IMR-90 (cell line): ENCODE measurements at regions not wholly inside any gene's neighbourhood (a gene's known extent, or its start where the extent isn't known, plus 50 kb on each side); places are given as distances from the start of the nearest gene placed in this dataset.

ENCODE experiments used
- ATAC-seq: fragments of 200-7000 bp; cut with Tn5 transposase; 2 replicates; pipeline ENCODE4 v1.9.1; 2020; ENCODE audit warnings: low read depth, mild to moderate bottlenecking, moderate library complexity
- BruUV-seq: library from RNA; stranded (reverse); fragments of 400-500 nt; replicated peaks from 2 replicates; lab custom pipeline; 2021; lab: Mats Ljungman, UMichigan
- CTCF ChIA-PET: fragments of 300-600 bp; formaldehyde crosslinking; extraction: SDS; loops from one replicate; lab custom pipeline; 2021; ENCODE audit warnings: antibody characterized with exemption; lab: Yijun Ruan, JAX
- POLR2A ChIA-PET: fragments of 300-600 bp; sonication (Branson Sonifier 250); formaldehyde crosslinking; loops from one replicate; lab custom pipeline; 2022; ENCODE audit warnings: antibody characterized with exemption; ENCODE audit not compliant: unreplicated experiment; lab: Charles Lee
- DNase-seq: peaks from one replicate; pipeline ENCODE4 v3.0.0; 2013
- H2AFZ ChIP-seq: replicated peaks from 2 replicates; pipeline ENCODE3; 2013; ENCODE audit warnings: low read length, mild to moderate bottlenecking; ENCODE audit not compliant: poor library complexity
- H2AK5ac ChIP-seq: 2 replicates; pipeline ENCODE4 v1.6.1; 2013; ENCODE audit warnings: low read depth, low read length, inconsistent platforms
- H2AK9ac ChIP-seq: replicated peaks from 2 replicates; pipeline ENCODE3; 2013; ENCODE audit warnings: mild to moderate bottlenecking, low read depth, low read length, moderate library complexity; ENCODE audit not compliant: poor library complexity
- H2BK120ac ChIP-seq: 2 replicates; pipeline ENCODE4 v1.6.1; 2013; ENCODE audit warnings: low read depth, low read length, inconsistent platforms
- H2BK15ac ChIP-seq: 3 replicates; pipeline ENCODE4 v1.6.1; 2013; ENCODE audit warnings: low read depth, low read length, inconsistent platforms
- H2BK20ac ChIP-seq: 2 replicates; pipeline ENCODE4 v1.6.1; 2013; ENCODE audit warnings: low read depth, mild to moderate bottlenecking, inconsistent platforms, low read length, moderate library complexity
- H2BK5ac ChIP-seq: 2 replicates; pipeline ENCODE4 v1.6.1; 2013; ENCODE audit warnings: mild to moderate bottlenecking, low read depth, low read length, inconsistent platforms; ENCODE audit not compliant: poor library complexity, severe bottlenecking
- H3K14ac ChIP-seq: replicated peaks from 2 replicates; pipeline ENCODE4 v1.6.1; 2013; ENCODE audit warnings: low read depth, low read length, inconsistent platforms
- H3K18ac ChIP-seq: 2 replicates; pipeline ENCODE4 v1.6.1; 2013; ENCODE audit warnings: low read depth, low read length, control low read depth
- H3K23ac ChIP-seq: 2 replicates; pipeline ENCODE4 v1.6.1; 2013; ENCODE audit warnings: low read depth, low read length, inconsistent platforms
- H3K27ac ChIP-seq: 2 replicates; pipeline ENCODE4 v1.5.1; 2013; ENCODE audit warnings: mild to moderate bottlenecking, control low read depth, low read length; ENCODE audit not compliant: insufficient read depth
- H3K27me3 ChIP-seq: 2 replicates; pipeline ENCODE4 v1.6.1; 2013; ENCODE audit warnings: low read length; ENCODE audit not compliant: control insufficient read depth, insufficient read depth
- H3K36me3 ChIP-seq: 2 replicates; pipeline ENCODE4 v1.6.1; 2013; ENCODE audit warnings: low read length, mixed read lengths; ENCODE audit not compliant: control insufficient read depth, insufficient read depth
- H3K4ac ChIP-seq: 2 replicates; pipeline ENCODE4 v1.6.1; 2013; ENCODE audit warnings: low read depth, low read length, inconsistent platforms
- H3K4me1 ChIP-seq: 2 replicates; pipeline ENCODE4 v1.6.1; 2013; ENCODE audit warnings: low read length, mixed read lengths; ENCODE audit not compliant: control insufficient read depth, insufficient read depth
- H3K4me2 ChIP-seq: 2 replicates; pipeline ENCODE4 v1.6.1; 2013; ENCODE audit warnings: low read depth, mild to moderate bottlenecking, control low read depth, low read length, moderate library complexity
- H3K4me3 ChIP-seq: 2 replicates; pipeline ENCODE4 v1.5.1; 2013; ENCODE audit warnings: low read depth, mild to moderate bottlenecking, control low read depth, low read length, moderate library complexity; ENCODE audit not compliant: insufficient read depth
- H3K56ac ChIP-seq: 2 replicates; pipeline ENCODE4 v1.6.1; 2013; ENCODE audit warnings: low read length, inconsistent platforms; ENCODE audit not compliant: insufficient read depth; ENCODE audit errors: extremely low read depth
- H3K79me1 ChIP-seq, 2 experiments: 2 replicates each; pipeline ENCODE4 v1.6.1; 2013; ENCODE audit warnings: low read length in 2 of 2, inconsistent platforms in 1 of 2, low read depth in 1 of 2
- H3K9ac ChIP-seq: 2 replicates; pipeline ENCODE4 v1.6.1; 2013; ENCODE audit warnings: low read depth, low read length, control low read depth
- H3K9me1 ChIP-seq: 2 replicates; pipeline ENCODE4 v1.6.1; 2013; ENCODE audit warnings: low read length, inconsistent platforms; ENCODE audit not compliant: insufficient read depth
- H3K9me3 ChIP-seq: 2 replicates; pipeline ENCODE4 v1.6.1; 2013; ENCODE audit warnings: low read length; ENCODE audit not compliant: control insufficient read depth, insufficient read depth
- H4K20me1 ChIP-seq: 2 replicates; pipeline ENCODE4 v1.6.1; 2013; ENCODE audit warnings: low read length, inconsistent platforms; ENCODE audit not compliant: insufficient read depth
- H4K5ac ChIP-seq: 2 replicates; pipeline ENCODE4 v1.6.1; 2013; ENCODE audit warnings: mild to moderate bottlenecking, low read depth, low read length, control low read depth
- H4K8ac ChIP-seq, 2 experiments: 2 replicates each; pipeline ENCODE4 v1.6.1; 2013; ENCODE audit warnings: low read depth in 2 of 2, low read length in 2 of 2, control low read depth in 1 of 2, inconsistent platforms in 1 of 2
- H4K91ac ChIP-seq: 2 replicates; pipeline ENCODE4 v1.6.1; 2013; ENCODE audit warnings: low read depth, low read length, inconsistent platforms; ENCODE audit not compliant: insufficient read depth
- CEBPB ChIP-seq: IDR thresholded peaks from 2 replicates; pipeline ENCODE4 v1.6.1; 2012; ENCODE audit warnings: low read depth, low read length, improper control_type of control experiment
- FOS ChIP-seq: fragments of 150-350 bp; IDR thresholded peaks from 2 replicates; pipeline ENCODE4 v1.6.1; 2016; ENCODE audit warnings: low read depth, low read length
- MAFK ChIP-seq: IDR thresholded peaks from 2 replicates; pipeline ENCODE4 v1.6.1; 2012; ENCODE audit warnings: low read depth, low read length, improper control_type of control experiment
- MXI1 ChIP-seq: IDR thresholded peaks from 2 replicates; pipeline ENCODE4 v1.6.1; 2012; ENCODE audit warnings: low read depth, mild to moderate bottlenecking, low read length, moderate library complexity, borderline replicate concordance
- RAD21 ChIP-seq: IDR thresholded peaks from 2 replicates; pipeline ENCODE4 v1.6.1; 2012; ENCODE audit warnings: low read length, improper control_type of control experiment
- RCOR1 ChIP-seq: IDR thresholded peaks from 2 replicates; pipeline ENCODE4 v1.6.1; 2012; ENCODE audit warnings: mild to moderate bottlenecking, low read length, improper control_type of control experiment; ENCODE audit not compliant: insufficient replicate concordance
- RFX5 ChIP-seq: IDR thresholded peaks from 2 replicates; pipeline ENCODE4 v1.8.0; 2012; ENCODE audit warnings: low read depth, mild to moderate bottlenecking, low read length, moderate library complexity
- dilution Hi-C: fragments of 300-500 bp; cut with HindIII; formaldehyde crosslinking; loops from one replicate; pipeline ENCODE4 v1.14.3; 2018; ENCODE audit warnings: low sequenced_read_pairs; ENCODE audit not compliant: unreplicated experiment
- in situ Hi-C: fragments of 300-500 bp; cut with MboI; formaldehyde crosslinking; loops from 3 replicates; pipeline ENCODE4 v1.14.3; 2019; ENCODE audit warnings: low sequenced_read_pairs, inconsistent platforms, mixed read lengths
- intact Hi-C: fragments of 100-400 bp; cut with micrococcal nuclease; formaldehyde crosslinking; loops from 2 replicates; pipeline ENCODE4 v1.10.0; 2022
- TF ChIP-seq, protein P1 (sequence below): conservative IDR thresholded peaks from 2 replicates; pipeline ENCODE4 v1.5.1; 2012; ENCODE audit warnings: mild to moderate bottlenecking, low read depth, low read length, improper control_type of control experiment

DNA sequence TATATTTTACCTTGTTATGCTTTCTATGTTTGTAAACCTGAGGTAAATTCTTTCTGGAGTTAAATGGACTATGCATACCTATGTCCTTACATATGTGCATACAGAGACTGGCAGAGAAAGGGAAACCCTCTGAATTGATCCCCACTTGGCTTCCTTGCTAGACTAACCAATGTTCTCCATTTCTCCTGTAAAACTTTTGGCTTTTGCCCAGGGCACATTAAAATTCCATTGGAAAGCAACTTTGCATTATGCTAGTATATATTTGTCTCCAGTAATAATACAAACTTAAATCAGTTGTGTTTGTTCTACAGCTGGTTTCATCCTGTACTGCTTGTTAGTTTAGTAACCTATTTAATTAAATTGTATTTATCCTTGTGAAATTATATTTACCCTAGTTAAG, 646.0 kb upstream of the MARCKS start:
- no TSS peak for BruUV-seq
- Histone ChIP-seq H3K36me3 (no peaks in the 10 kb centered on the region), H4K91ac (no peak overlapping the region), H2BK15ac (no peak overlapping the region), H3K14ac (no peak overlapping the region), H2BK120ac (no peak overlapping the region), H3K9me3 (no peaks in the 10 kb centered on the region), H3K27ac (no peak overlapping the region), H3K4me2 (no peak overlapping the region), H2BK20ac (no peak overlapping the region), H3K4me1 (peaks cover 7% of the 10 kb centered on the region), H2AK5ac (no peak overlapping the region), H3K9me1 (peaks cover 3% of the 10 kb centered on the region; the same call in 1 of the 2 replicates), H3K23ac (no peak overlapping the region), H2AFZ (no peak overlapping the region), H3K4ac (no peak overlapping the region), H4K5ac (no peak overlapping the region), H3K56ac (no peak overlapping the region), H3K27me3 (no peaks in the 10 kb centered on the region), H3K18ac (no peak overlapping the region), H2BK5ac (no peak overlapping the region), H3K4me3 (no peak overlapping the region), H3K79me1 (no peaks in the 10 kb centered on the region), H4K8ac (no peak overlapping the region), H4K20me1 (no peaks in the 10 kb centered on the region), H2AK9ac (no peak overlapping the region), H3K9ac (no peak overlapping the region)
- DNase-seq (no peak), ATAC-seq (no peak)
- ChIA-PET CTCF (interaction anchor here (0.9 to 1.0 kb wide), 2 partner anchors 33 to 174 kb away, joined by 3 to 5 read pairs; no protein-coding TSS in a partner anchor), POLR2A (no interaction called here)
- in situ Hi-C loops (no loop called here), dilution Hi-C loops (no loop called here), intact Hi-C loops (no loop called here)
- TF ChIP-seq FOS (no peak), RCOR1 (no peak), MXI1 (no peak), CEBPB (no peak), RAD21 (no peak), MAFK (no peak), RFX5 (no peak)
- TF ChIP-seq, protein P1, sequence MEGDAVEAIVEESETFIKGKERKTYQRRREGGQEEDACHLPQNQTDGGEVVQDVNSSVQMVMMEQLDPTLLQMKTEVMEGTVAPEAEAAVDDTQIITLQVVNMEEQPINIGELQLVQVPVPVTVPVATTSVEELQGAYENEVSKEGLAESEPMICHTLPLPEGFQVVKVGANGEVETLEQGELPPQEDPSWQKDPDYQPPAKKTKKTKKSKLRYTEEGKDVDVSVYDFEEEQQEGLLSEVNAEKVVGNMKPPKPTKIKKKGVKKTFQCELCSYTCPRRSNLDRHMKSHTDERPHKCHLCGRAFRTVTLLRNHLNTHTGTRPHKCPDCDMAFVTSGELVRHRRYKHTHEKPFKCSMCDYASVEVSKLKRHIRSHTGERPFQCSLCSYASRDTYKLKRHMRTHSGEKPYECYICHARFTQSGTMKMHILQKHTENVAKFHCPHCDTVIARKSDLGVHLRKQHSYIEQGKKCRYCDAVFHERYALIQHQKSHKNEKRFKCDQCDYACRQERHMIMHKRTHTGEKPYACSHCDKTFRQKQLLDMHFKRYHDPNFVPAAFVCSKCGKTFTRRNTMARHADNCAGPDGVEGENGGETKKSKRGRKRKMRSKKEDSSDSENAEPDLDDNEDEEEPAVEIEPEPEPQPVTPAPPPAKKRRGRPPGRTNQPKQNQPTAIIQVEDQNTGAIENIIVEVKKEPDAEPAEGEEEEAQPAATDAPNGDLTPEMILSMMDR = no peak
